ENCODE measurements at regions not wholly inside any gene's neighbourhood (a gene's known extent, or its start where the extent isn't known, plus 50 kb on each side); places are given as distances from the start of the nearest gene placed in this dataset.

- no peak for TF ChIP-seq CTCF (IDR thresholded peaks at IDR 0.05; ENCODE audit: low read depth, low read length, poor library complexity, severe bottlenecking)
- no peak for TF ChIP-seq EZH2phosphoT487 (IDR thresholded peaks at IDR 0.05; ENCODE audit: borderline replicate concordance, low read length)
These were observed 524.0 kb upstream of the ID2 start for GRCh38 chr2:8157621-8158430.

Data from DOHH2 (cell line).